K562 (cell line): ENCODE measurements at regions not wholly inside any gene's neighbourhood (a gene's known extent, or its start where the extent isn't known, plus 50 kb on each side); places are given as distances from the start of the nearest gene placed in this dataset.

Experiments
- ARID3A ChIP-seq: IDR thresholded peaks from 2 replicates; pipeline ENCODE4 v1.6.1; 2012; ENCODE audit warnings: low read depth, low read length, improper control_type of control experiment, borderline replicate concordance
- CCAR2 ChIP-seq: fragments of 200-400 bp; formaldehyde crosslinking; IDR thresholded peaks from 2 replicates; pipeline ENCODE4 v1.6.1; 2017; ENCODE audit warnings: mild to moderate bottlenecking, low read depth, low read length
- CTBP1 ChIP-seq: fragments of 450-650 bp; IDR thresholded peaks from 2 replicates; pipeline ENCODE4 v1.6.1; 2016; ENCODE audit warnings: borderline replicate concordance
- FIP1L1 ChIP-seq: fragments of 200-400 bp; formaldehyde crosslinking; IDR thresholded peaks from 2 replicates; pipeline ENCODE4 v1.6.1; 2018; ENCODE audit warnings: mild to moderate bottlenecking, low read depth, low read length; ENCODE audit not compliant: poor library complexity, severe bottlenecking
- GTF2E2 ChIP-seq: fragments of 200-800 bp; sonication (Bioruptor generic); IDR thresholded peaks from 2 replicates; pipeline ENCODE4 v1.6.1; 2016; ENCODE audit warnings: missing genetic modification characterization, missing compliant biosample characterization
- HEY1 ChIP-seq: fragments of 250-450 bp; sonication (Bioruptor Pico); IDR thresholded peaks from 2 replicates; pipeline ENCODE4 v1.5.0; 2020; ENCODE audit warnings: mild to moderate bottlenecking, moderate library complexity, borderline replicate concordance
- NFRKB ChIP-seq: fragments of 450-650 bp; IDR thresholded peaks from 2 replicates; pipeline ENCODE4 v1.6.1; 2016; ENCODE audit warnings: low read depth
- PHF8 ChIP-seq: fragments of 200-600 bp; sonication (generic); IDR thresholded peaks from 2 replicates; pipeline ENCODE4 v1.6.1; 2012; ENCODE audit warnings: mixed run types, mild to moderate bottlenecking, inconsistent platforms, low read length, moderate library complexity, borderline replicate concordance
- PKNOX1 ChIP-seq: fragments of 450-650 bp; IDR thresholded peaks from 2 replicates; pipeline ENCODE4 v1.6.1; 2016
- POLR2AphosphoS2 ChIP-seq: IDR thresholded peaks from 2 replicates; pipeline ENCODE4 v1.6.1; 2012; ENCODE audit warnings: low read length, improper control_type of control experiment
- SRSF1 ChIP-seq: fragments of 200-400 bp; formaldehyde crosslinking; IDR thresholded peaks from 2 replicates; pipeline ENCODE4 v1.6.1; 2017; ENCODE audit warnings: mild to moderate bottlenecking, low read depth, low read length, moderate library complexity
- STAT5B ChIP-seq: fragments of 250-450 bp; sonication (Bioruptor Pico); IDR thresholded peaks from 2 replicates; pipeline ENCODE4 v1.8.0; 2021; ENCODE audit warnings: mild to moderate bottlenecking, inconsistent platforms
- TBP ChIP-seq: optimal IDR thresholded peaks from 2 replicates; pipeline ENCODE3; 2011; ENCODE audit warnings: low read depth, low read length, improper control_type of control experiment
- TOE1 ChIP-seq, 2 experiments: fragments of 450-650 bp in 1 of 2; sonication (generic) in 1 of 2; formaldehyde crosslinking in 1 of 2; IDR thresholded peaks; 2 replicates each; pipeline versions ENCODE4 v1.7.1 to v1.8.0; 2016 to 2022; ENCODE audit warnings: borderline replicate concordance in 2 of 2, mild to moderate bottlenecking in 2 of 2, antibody characterized with exemption in 1 of 2, inconsistent platforms in 1 of 2, low read depth in 1 of 2, missing genetic modification reagents in 1 of 2, moderate library complexity in 1 of 2
- ZBTB34 ChIP-seq: fragments of 250-450 bp; sonication (Bioruptor Pico); IDR thresholded peaks from 2 replicates; pipeline ENCODE4 v1.8.0; 2021; ENCODE audit warnings: mild to moderate bottlenecking, moderate library complexity
- ZKSCAN8 ChIP-seq: fragments of 200-800 bp; sonication (Bioruptor generic); IDR thresholded peaks from 2 replicates; pipeline ENCODE4 v1.6.1; 2016; ENCODE audit warnings: missing genetic modification characterization, missing compliant biosample characterization
- TF ChIP-seq, protein P1 (sequence below): fragments of 250-450 bp; sonication (Bioruptor Pico); IDR thresholded peaks from 2 replicates; pipeline ENCODE4 v1.5.0; 2021; ENCODE audit warnings: mild to moderate bottlenecking, moderate library complexity
- TF ChIP-seq, protein P2 (sequence below): fragments of 450-650 bp; formaldehyde crosslinking; IDR thresholded peaks from 2 replicates; pipeline ENCODE4 v1.4.0; 2022; ENCODE audit warnings: missing genetic modification characterization

DNA sequence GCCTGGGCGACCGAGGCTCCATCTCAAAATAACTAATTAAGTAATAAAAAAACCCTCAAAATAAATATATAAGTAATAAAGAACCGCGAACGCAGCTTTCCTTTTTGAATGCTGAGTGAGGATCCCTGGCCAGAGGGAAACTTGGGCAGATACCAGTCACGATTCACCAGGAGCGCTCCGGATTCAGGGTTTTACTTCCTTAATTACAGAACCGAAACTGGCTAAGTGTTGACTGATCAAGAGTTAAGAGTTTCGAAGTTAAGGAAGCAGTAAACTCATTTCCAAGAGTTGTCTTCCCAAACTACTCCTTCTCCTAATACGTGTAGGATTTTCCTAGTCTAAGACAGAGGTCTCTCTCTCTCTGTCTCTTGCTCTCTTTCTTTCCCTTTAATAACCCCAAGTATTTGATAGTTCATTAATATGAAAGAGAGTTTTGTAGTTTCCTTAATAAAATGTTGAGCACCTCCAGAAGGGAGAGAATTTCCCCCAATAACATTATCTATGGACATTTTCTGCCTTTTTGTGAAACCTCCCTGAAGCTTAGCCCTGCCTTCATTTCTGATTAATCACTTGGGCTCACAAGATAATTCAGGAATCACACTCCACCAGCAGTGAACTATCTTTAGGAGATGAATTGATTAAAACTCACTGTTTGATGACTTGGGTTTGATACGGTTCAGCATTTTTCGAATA, 61.4 kb upstream of the ZNF217 start (continued):
- TF ChIP-seq, protein P1, sequence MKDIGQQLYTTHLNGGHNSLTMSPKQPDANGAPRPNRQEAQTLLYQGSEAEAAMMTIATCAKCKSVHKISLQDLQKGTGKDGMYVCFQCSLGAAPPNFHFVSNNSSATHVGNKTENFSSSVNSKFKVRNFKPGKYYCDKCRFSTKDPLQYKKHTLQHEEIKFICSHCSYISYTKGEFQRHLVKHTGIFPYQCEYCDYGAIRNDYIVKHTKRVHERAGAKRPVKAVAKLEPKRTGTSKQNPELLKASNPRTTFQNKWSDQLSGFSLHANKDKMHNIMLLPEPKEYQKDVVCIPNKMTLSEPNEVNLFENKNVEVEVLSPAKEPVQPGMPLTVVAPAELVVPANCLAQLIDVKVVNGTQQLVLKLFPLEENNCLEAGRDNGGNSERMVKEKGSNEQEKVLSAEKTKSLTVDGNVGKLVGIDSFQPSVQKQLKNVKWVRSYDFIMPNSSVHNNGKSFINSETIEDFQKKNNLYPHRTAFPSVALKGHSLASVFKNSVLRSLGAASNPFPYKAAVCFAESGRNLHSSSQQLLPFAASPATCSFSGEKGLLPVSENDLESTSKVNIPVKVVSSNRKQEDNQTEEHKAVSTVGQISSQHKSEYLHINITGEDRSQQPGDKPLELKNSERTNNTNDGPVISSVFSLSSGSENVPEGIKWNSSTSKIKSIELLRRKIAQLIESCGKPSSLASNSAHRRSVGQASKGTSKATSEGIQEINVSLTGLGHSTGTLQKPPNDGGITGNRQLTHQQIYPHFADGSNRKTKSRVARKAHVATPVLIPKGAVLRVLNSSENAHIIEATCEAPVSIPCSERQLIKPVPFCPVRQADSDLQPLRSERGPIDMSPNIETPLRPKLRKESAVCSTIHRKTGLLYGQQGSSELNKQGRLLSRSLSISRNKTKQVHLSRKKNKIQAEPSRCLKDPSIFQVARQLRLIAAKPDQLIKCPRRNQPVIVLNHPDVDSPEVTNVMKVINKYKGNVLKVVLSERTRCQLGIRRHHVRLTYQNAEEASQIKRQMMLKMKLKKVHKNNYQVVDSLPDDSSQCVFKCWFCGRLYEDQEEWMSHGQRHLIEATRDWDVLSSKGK (CRISPR knock-in tag): no peak
- TF ChIP-seq STAT5B (CRISPR knock-in tag) (no peak), PHF8 (no peak), NFRKB (no peak), ZBTB34 (CRISPR knock-in tag) (no peak), TBP (no peak), ARID3A (peak; percentile 62; the same call in 1 of the 2 replicates), POLR2AphosphoS2 (no peak), SRSF1 (no peak), GTF2E2 (tag) (peak; percentile 76; the same call in 1 of the 2 replicates), TOE1 (IDR thresholded peaks at IDR 0.05; ENCODE audit: borderline replicate concordance) (0 out of 2 replicates have a peak, but pooled peaks have one; percentile 7), TOE1 (CRISPR knock-in tag; IDR thresholded peaks at IDR 0.05; ENCODE audit: borderline replicate concordance, low read depth) (no peak), ZKSCAN8 (CRISPR knock-in tag) (peak; percentile 19; the same call in 1 of the 2 replicates), CCAR2 (no peak), FIP1L1 (no peak), HEY1 (CRISPR knock-in tag) (no peak), PKNOX1 (no peak), CTBP1 (no peak)
- TF ChIP-seq, protein P2, sequence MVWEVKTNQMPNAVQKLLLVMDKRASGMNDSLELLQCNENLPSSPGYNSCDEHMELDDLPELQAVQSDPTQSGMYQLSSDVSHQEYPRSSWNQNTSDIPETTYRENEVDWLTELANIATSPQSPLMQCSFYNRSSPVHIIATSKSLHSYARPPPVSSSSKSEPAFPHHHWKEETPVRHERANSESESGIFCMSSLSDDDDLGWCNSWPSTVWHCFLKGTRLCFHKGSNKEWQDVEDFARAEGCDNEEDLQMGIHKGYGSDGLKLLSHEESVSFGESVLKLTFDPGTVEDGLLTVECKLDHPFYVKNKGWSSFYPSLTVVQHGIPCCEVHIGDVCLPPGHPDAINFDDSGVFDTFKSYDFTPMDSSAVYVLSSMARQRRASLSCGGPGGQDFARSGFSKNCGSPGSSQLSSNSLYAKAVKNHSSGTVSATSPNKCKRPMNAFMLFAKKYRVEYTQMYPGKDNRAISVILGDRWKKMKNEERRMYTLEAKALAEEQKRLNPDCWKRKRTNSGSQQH (CRISPR knock-in tag): no peak
